Uterus (tissue), 3 donors: ENCODE measurements at regions not wholly inside any gene's neighbourhood (a gene's known extent, or its start where the extent isn't known, plus 50 kb on each side); places are given as distances from the start of the nearest gene placed in this dataset.

ENCODE experiments used
- DNase-seq, 2 donors: peaks; one replicate each; pipeline ENCODE4 v3.0.0-alpha.2; 2019 to 2020
- H3K27ac ChIP-seq, 2 donors: fragments of 200-600 bp; sonication (generic); 1 replicate in 1 of 2; 2 replicates in 1 of 2; pipeline ENCODE4 v1.5.1; 2016 to 2018
- H3K27me3 ChIP-seq, 2 donors: fragments of 200-600 bp; sonication (generic); one replicate each; pipeline ENCODE4 v1.5.1; 2018 to 2019; ENCODE audit warnings: control low read depth in 1 of 2
- H3K36me3 ChIP-seq, 2 donors: fragments of 200-600 bp; sonication (generic); one replicate each; pipeline ENCODE4 v1.5.1; 2019; ENCODE audit warnings: control low read depth in 1 of 2
- H3K4me1 ChIP-seq, 2 donors: fragments of 200-600 bp; sonication (generic); one replicate each; pipeline ENCODE4 v1.5.1; 2018 to 2019; ENCODE audit warnings: control low read depth in 1 of 2
- H3K4me3 ChIP-seq, 2 donors: fragments of 200-600 bp; sonication (generic); 1 replicate in 1 of 2; 2 replicates in 1 of 2; pipeline ENCODE4 v1.5.1; 2018 to 2019; ENCODE audit warnings: mild to moderate bottlenecking in 1 of 2
- H3K9me3 ChIP-seq, 2 donors: fragments of 200-600 bp; sonication (generic); one replicate each; pipeline ENCODE4 v1.5.1; 2019; ENCODE audit warnings: control low read depth in 1 of 2
- POLR2A ChIP-seq, 2 donors: fragments of 450-650 bp; IDR thresholded peaks; one replicate each; pipeline ENCODE4 v1.6.1; 2016; ENCODE audit warnings: antibody characterized with exemption in 2 of 2, mild to moderate bottlenecking in 1 of 2, moderate library complexity in 1 of 2
- intact Hi-C: fragments of 100-400 bp; cut with DNase I; formaldehyde crosslinking; loops from one replicate; pipeline ENCODE4 v1.15.1; 2023; ENCODE audit warnings: low total_unique reads
- TF ChIP-seq, protein P1 (sequence below), 4 experiments: fragments of 200-600 bp in 2 of 4; fragments of 450-650 bp in 2 of 4; sonication (generic) in 2 of 4; IDR thresholded peaks; one replicate each; pipeline ENCODE4 v1.5.1; 2016 to 2019; ENCODE audit warnings: antibody characterized with exemption in 4 of 4, mild to moderate bottlenecking in 2 of 4, moderate library complexity in 1 of 4
- donor health status: DM: yes; HTN: yes; CAD: no.

DNA sequence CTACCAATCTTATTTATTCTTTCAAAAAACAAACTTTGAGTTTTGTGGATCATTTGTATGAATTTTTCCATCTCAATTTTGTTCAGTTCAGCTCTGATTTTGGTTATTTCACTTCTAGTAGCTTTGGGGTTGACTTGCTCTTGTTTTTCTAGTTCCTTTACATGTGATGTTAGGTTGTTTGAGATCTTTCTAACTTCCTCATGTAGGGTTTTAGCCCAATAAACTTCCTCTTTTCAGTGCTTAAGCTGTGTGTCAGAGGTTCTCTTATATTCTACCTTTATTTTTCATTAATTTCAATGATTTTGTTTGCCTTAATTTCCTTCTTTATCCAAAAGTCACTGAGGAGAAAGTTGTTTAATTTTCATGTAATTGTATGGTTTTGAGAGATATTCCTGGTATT is 860.4 kb upstream of the FBXO33 start:
- Histone ChIP-seq H3K27me3 (no peaks in the 10 kb centered on the region), H3K4me3 (no peak overlapping the region), H3K27ac (no peak overlapping the region), H3K36me3 (no peaks in the 10 kb centered on the region), H3K9me3 (no peaks in the 10 kb centered on the region), H3K4me1 (no peaks in the 10 kb centered on the region)
- intact Hi-C loops: no loop called here
- DNase-seq: no peak
- TF ChIP-seq, protein P1, sequence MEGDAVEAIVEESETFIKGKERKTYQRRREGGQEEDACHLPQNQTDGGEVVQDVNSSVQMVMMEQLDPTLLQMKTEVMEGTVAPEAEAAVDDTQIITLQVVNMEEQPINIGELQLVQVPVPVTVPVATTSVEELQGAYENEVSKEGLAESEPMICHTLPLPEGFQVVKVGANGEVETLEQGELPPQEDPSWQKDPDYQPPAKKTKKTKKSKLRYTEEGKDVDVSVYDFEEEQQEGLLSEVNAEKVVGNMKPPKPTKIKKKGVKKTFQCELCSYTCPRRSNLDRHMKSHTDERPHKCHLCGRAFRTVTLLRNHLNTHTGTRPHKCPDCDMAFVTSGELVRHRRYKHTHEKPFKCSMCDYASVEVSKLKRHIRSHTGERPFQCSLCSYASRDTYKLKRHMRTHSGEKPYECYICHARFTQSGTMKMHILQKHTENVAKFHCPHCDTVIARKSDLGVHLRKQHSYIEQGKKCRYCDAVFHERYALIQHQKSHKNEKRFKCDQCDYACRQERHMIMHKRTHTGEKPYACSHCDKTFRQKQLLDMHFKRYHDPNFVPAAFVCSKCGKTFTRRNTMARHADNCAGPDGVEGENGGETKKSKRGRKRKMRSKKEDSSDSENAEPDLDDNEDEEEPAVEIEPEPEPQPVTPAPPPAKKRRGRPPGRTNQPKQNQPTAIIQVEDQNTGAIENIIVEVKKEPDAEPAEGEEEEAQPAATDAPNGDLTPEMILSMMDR (IDR thresholded peaks at IDR 0.05): no peak
- TF ChIP-seq POLR2A (IDR thresholded peaks at IDR 0.05): no peak

DNA sequence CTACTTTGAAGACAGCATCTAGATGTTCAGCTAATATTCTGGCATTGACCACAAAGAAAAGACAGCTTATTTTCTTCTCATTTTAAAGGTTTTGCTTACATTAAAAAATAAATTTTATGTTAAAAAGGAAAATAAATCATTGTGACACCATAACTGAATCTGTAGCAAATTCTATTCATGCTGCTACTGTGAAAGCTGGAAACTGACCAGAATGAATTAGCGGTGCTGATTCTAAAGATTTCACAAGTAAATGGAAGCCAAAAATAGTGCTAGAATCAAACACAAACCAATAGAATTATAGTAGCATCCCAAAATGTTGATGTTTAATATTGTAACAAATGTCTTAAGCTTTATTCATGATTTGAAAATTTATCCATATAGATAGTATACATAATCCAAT is 850.0 kb upstream of the FBXO33 start:
- no peak overlapping the region for H3K4me3 ChIP-seq
- no peaks in the 10 kb centered on the region for H3K36me3 ChIP-seq
- no peak overlapping the region for H3K27ac ChIP-seq
- TF ChIP-seq POLR2A (IDR thresholded peaks at IDR 0.05): no peak
- TF ChIP-seq, protein P1 (IDR thresholded peaks at IDR 0.05): no peak
- no peaks in the 10 kb centered on the region for H3K4me1 ChIP-seq
- no peaks in the 10 kb centered on the region for H3K27me3 ChIP-seq
- intact Hi-C loops: no loop called here
- H3K9me3 ChIP-seq: no peaks in the 10 kb centered on the region
- DNase-seq: no peak

DNA sequence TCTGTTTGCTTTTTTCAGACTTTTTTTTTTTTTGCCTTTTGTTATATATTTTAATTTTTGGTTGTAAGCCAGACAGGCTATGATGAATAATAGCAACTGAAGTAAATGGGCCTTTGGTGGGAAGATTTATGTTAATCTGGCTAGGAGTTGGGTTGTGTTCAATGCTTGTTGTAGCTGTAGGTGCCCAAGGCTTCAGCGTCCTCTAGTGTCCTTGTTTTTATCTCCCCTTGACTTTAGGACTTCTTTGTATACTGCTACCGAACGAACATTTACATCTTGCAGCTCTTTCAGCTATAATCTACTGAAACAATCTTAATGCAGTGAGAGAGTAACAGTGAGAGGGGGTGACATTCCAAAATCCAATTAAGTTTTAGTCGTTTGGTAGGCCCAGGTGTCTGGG is 848.4 kb upstream of the FBXO33 start:
- intact Hi-C loops: no loop called here
- H3K27ac ChIP-seq: no peak overlapping the region
- no peak for TF ChIP-seq POLR2A (IDR thresholded peaks at IDR 0.05)
- TF ChIP-seq, protein P1 (IDR thresholded peaks at IDR 0.05): no peak
- DNase-seq: no peak
- H3K27me3 ChIP-seq: no peaks in the 10 kb centered on the region
- no peaks in the 10 kb centered on the region for H3K4me1 ChIP-seq
- no peaks in the 10 kb centered on the region for H3K36me3 ChIP-seq
- H3K9me3 ChIP-seq: no peaks in the 10 kb centered on the region
- no peak overlapping the region for H3K4me3 ChIP-seq

- TF ChIP-seq POLR2A (IDR thresholded peaks at IDR 0.05): no peak
- TF ChIP-seq, protein P1 (IDR thresholded peaks at IDR 0.05): no peak
- H3K27me3 ChIP-seq: no peaks in the 10 kb centered on the region
- H3K36me3 ChIP-seq: no peaks in the 10 kb centered on the region
- intact Hi-C loops: no loop called here
- no peak overlapping the region for H3K27ac ChIP-seq
- H3K9me3 ChIP-seq: no peaks in the 10 kb centered on the region
- DNase-seq: no peak
- H3K4me1 ChIP-seq: no peaks in the 10 kb centered on the region
- H3K4me3 ChIP-seq: no peak overlapping the region
Measured at GRCh38 chr14:40273417-40273816, 841.2 kb upstream of the FBXO33 start.

DNA sequence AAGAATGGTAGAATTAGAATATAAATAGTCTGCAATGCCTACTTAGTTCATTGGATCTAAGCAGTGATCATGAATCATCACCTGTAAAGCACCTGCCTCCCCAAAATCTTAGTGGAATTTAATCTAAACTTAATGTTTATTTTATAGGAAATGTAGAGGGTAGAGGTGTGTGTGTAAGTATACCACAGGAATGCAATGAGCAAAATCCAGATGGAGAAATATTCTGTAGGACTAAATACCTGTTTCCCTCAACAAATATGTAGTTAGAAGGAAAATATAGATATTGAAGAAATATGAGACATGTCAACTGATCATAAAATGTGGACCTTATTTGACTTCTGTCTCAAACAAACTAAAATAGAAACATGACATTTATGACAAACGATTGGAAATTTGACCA is 839.2 kb upstream of the FBXO33 start:
- Histone ChIP-seq H3K27me3 (no peaks in the 10 kb centered on the region), H3K9me3 (no peaks in the 10 kb centered on the region), H3K36me3 (no peaks in the 10 kb centered on the region), H3K4me1 (no peaks in the 10 kb centered on the region), H3K27ac (no peak overlapping the region), H3K4me3 (no peak overlapping the region)
- DNase-seq: no peak
- intact Hi-C loops: no loop called here
- TF ChIP-seq POLR2A (IDR thresholded peaks at IDR 0.05): no peak
- TF ChIP-seq, protein P1 (IDR thresholded peaks at IDR 0.05): no peak
